HG02798 (cell line): ENCODE measurements at regions not wholly inside any gene's neighbourhood (a gene's known extent, or its start where the extent isn't known, plus 50 kb on each side); places are given as distances from the start of the nearest gene placed in this dataset.
"Not testable (repeated sequence)": the region's sequence is repeated elsewhere in the genome, so short reads cannot be mapped to it uniquely, and the experiment has no call there.

Experiments used
- ATAC-seq: cut with Tn5 transposase; IDR thresholded peaks from one replicate; pipeline ENCODE4 v1.9.1; 2021; ENCODE audit warnings: mild to moderate bottlenecking; ENCODE audit not compliant: unreplicated experiment, poor library complexity

- ATAC-seq, result no peak
Measured at GRCh38 chr1:87398641-87399040, 70.0 kb downstream of the LMO4 start.

- ATAC-seq, result no peak
Measured at GRCh38 chr1:87399264-87399663, 70.6 kb downstream of the LMO4 start.

- no peak for ATAC-seq
Measured at GRCh38 chr1:87399701-87400100, 71.0 kb downstream of the LMO4 start.

- ATAC-seq, result no peak
Measured at GRCh38 chr1:87400813-87401212, 72.1 kb downstream of the LMO4 start.

- ATAC-seq, result no peak
Measured at GRCh38 chr1:87402241-87403002, 73.7 kb downstream of the LMO4 start.

GRCh38 chr1:87403061-87403820, 74.6 kb downstream of the LMO4 start:
- ATAC-seq, result no peak

GRCh38 chr1:87404296-87404695, 75.6 kb downstream of the LMO4 start:
- ATAC-seq, result no peak

- ATAC-seq, result no peak
Measured at GRCh38 chr1:87408665-87409248, 80.1 kb downstream of the LMO4 start.

- ATAC-seq, result peak; percentile 77
Measured at GRCh38 chr1:87410776-87411480, 82.2 kb downstream of the LMO4 start.

- not testable (repeated sequence) for ATAC-seq
Measured at GRCh38 chr1:87413846-87414245, 85.2 kb downstream of the LMO4 start.

GRCh38 chr1:87418048-87418447, 89.4 kb downstream of the LMO4 start:
- no peak for ATAC-seq

- no peak for ATAC-seq
Measured at GRCh38 chr1:87421809-87422208, 93.1 kb downstream of the LMO4 start.

- no peak for ATAC-seq
Measured at GRCh38 chr1:87424541-87424940, 95.9 kb downstream of the LMO4 start.

- ATAC-seq, result no peak
Measured at GRCh38 chr1:87426463-87427249, 98.0 kb downstream of the LMO4 start.

GRCh38 chr1:87428367-87428766, 99.7 kb downstream of the LMO4 start:
- ATAC-seq, result no peak

- ATAC-seq, result no peak
Measured at GRCh38 chr1:87428883-87429282, 100.2 kb downstream of the LMO4 start.

GRCh38 chr1:87432685-87433084, 104.0 kb downstream of the LMO4 start:
- no peak for ATAC-seq

- ATAC-seq, result not testable (repeated sequence)
Measured at GRCh38 chr1:87433101-87433500, 104.4 kb downstream of the LMO4 start.

- ATAC-seq, result no peak
Measured at GRCh38 chr1:87435484-87435883, 106.8 kb downstream of the LMO4 start.

GRCh38 chr1:87436115-87436514, 107.4 kb downstream of the LMO4 start:
- not testable (repeated sequence) for ATAC-seq
